ENCODE measurements at regions not wholly inside any gene's neighbourhood (a gene's known extent, or its start where the extent isn't known, plus 50 kb on each side); places are given as distances from the start of the nearest gene placed in this dataset.
"Not testable (repeated sequence)": the region's sequence is repeated elsewhere in the genome, so short reads cannot be mapped to it uniquely, and the experiment has no call there.

DNA sequence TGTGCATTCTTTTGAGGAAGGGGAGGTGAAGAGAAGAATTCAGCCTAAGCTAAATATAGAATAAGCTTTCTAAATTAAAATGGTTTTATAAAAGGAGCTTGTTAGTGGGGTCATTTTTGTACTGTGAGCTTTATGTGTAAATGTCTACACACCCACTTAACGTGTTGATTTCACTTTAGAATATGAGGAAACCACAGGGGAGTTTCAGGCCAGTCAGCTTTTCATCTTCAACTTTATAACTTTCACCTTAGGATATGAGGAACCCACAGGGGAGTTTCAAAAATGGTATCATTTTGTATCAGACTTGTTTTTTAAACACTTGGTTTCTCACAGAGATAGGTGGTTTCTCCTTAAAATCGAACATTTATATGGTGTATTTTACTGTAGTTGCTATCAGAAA, 120.7 kb upstream of the NIPA1 start:
- DNase-seq (ENCODE audit: low spot score): peak; percentile 36

DNA sequence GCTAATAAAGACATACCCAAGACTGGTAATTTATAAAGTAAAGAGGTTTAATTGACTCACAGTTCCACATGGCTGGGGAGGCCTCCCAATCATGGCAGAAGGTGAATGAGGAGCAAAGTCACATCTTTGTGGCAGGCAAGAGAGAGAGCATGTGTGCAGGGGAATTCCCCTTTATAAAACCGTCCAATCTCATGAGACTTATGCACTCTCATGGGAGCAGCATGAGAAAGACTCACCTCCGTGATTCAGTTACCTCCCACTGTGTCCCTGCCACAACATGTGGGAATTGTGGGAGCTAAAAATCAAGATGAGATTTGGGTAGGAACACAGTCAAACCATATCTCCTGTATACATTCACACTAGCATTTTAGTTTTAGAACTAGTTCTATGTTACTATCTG, 101.7 kb upstream of the NIPA1 start:
- DNase-seq (ENCODE audit: low spot score): not testable (repeated sequence)

GRCh38 chr15:22699881-22700280, 86.6 kb upstream of the NIPA1 start:
- not testable (repeated sequence) for DNase-seq (ENCODE audit: low spot score)

GRCh38 chr15:22710831-22711341, 75.6 kb upstream of the NIPA1 start:
- not testable (repeated sequence) for DNase-seq (ENCODE audit: low spot score)

GRCh38 chr15:22713933-22714332, 72.5 kb upstream of the NIPA1 start:
- DNase-seq (ENCODE audit: low spot score): not testable (repeated sequence)

- not testable (repeated sequence) for DNase-seq (ENCODE audit: low spot score)
Observed at GRCh38 chr15:22714358-22715132, 71.9 kb upstream of the NIPA1 start.

DNA sequence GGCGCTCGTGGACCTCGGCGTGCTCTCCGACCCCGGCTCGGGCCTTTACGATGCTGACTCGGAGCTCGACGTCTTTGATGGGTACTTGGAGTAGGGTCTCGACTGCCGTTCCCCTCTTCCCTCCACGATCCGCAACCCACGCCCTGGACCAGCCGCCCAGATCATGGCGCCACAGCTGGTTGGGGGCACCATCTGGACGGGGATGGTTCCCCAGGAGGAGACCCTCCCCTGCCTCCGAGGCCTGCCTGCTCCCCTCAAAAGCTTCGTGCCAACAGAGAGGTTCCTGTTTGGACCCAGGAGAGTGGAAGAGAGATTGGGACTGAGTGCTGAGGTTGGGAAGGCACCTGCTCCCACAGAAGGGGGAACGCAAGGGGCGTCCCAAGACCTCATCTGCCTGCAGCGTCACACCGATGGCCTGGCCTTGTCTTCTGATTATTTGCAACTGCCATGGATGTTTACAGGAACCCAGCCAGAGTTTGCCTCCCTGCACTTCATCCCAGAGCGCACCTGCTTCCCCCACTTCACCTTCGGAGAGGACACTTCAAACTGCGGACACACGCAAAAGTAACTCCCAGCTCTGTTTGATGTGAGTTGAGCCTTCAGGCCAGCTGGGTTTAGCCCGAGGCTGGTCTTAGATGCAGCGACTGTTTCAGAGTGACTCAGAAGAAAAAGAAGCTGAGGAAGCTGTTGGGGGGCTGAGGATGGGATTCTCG, 71.2 kb upstream of the NIPA1 start:
- not testable (repeated sequence) for DNase-seq (ENCODE audit: low spot score)

- DNase-seq (ENCODE audit: low spot score): peak; percentile 18
Observed at GRCh38 chr15:22719980-22720379, 66.5 kb upstream of the NIPA1 start.

DNA sequence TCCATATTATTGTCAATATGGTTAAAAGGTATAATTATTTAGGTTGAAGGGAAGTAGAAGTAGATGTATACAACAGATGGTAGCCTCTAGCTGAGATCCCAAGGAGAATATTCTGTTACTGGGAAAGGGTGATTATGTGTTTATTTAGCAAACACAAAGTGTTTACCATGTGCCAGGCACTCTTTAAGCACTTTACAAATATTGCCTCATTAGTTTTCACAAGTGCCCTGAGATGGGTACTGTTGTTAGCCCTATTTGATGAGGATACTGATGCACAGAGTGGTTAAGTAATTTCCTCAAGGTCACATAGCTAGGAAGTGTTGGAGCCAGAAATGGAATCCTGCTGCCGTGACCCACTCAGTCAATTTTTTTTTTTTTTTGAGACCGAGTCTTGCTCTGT, 60.3 kb upstream of the NIPA1 start:
- DNase-seq (ENCODE audit: low spot score): not testable (repeated sequence)

- DNase-seq (ENCODE audit: low spot score): not testable (repeated sequence)
Observed at GRCh38 chr15:22735067-22735466, 51.4 kb upstream of the NIPA1 start.

GRCh38 chr15:22735781-22736180, 50.7 kb upstream of the NIPA1 start:
- DNase-seq (ENCODE audit: low spot score): no peak

DNA sequence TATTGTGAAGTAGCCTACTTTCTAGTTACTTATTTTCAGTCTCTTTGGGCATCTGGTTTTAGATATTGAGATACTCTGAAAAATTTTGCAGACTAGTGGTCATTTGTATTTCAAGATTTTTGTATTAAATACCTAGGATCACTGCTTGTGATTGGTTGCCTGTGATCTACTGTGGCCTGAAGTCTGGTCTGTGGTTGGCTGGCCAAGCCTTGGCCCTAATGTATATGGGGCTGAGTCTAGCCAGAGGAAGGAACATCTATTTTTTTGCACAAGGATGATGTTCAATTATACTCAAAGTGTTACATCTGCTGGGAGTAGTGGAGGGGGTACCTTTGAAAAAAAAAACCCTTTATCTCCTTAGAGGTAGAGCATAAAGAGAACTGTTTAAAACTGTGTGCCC, 50.2 kb upstream of the NIPA1 start:
- not testable (repeated sequence) for DNase-seq (ENCODE audit: low spot score)
